HG03103 (cell line): ENCODE measurements at regions not wholly inside any gene's neighbourhood (a gene's known extent, or its start where the extent isn't known, plus 50 kb on each side); places are given as distances from the start of the nearest gene placed in this dataset.
"Not testable (repeated sequence)": the region's sequence is repeated elsewhere in the genome, so short reads cannot be mapped to it uniquely, and the experiment has no call there.

Source experiments
- ATAC-seq: cut with Tn5 transposase; IDR thresholded peaks from one replicate; pipeline ENCODE4 v1.9.1; 2021; ENCODE audit warnings: low read depth; ENCODE audit not compliant: unreplicated experiment

DNA sequence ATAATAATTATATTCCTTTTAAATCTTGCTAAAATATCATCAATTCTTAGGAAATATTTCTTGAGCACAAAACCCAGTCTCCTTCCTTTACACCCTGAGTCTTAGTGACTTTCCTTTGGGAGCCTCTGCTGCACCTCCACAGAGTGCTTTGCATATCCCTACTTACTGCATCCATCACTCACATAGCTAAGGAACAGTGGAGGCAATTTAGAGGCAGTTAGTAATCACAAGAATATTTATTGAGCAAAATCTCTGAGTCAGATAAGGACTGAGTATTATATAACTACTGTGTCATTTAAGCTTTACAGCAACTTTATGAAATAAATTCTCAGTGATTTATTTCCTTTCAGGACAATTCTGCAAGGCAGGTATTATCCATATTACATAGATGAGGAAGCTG is 327.7 kb downstream of the TMX3 start:
- ATAC-seq, result no peak

DNA sequence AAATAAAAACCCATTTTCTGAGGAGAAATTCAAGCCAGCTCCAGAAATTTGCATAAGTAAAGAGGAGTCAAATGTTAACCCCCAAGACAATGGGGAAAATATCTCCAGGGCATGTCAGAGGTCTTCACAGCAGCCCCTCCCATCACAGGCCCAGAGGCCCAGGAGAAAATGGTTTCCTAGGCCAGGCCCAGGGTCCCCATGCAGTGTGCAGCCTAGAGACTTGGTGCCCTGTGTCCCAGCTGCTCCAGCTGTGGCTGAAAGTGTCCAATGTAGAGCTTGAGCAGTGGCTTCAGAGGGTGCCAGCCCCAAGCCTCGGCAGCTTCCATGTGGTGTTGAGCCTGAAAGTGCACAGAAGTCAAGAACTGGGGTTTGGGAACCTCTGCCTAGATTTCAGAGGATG is 330.9 kb downstream of the TMX3 start:
- ATAC-seq, result not testable (repeated sequence)

DNA sequence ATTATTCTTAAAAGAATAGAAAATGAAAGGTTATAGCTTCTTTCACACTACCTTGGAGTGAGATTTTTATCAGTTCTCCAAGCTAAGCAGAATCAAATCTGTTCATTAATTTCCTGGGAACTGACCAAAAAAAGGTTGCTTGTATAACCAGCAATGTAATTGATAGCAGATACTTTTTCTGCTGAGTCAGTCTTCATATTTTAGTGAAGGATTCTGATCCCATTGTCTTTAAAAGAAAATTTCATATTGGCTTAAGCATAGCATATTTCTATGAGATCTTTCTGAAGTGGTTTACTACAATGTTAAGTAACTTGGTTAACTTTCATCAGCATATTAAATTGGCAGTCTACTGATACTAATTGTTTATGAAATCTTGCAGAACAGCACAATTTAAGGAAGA is 338.0 kb downstream of the TMX3 start:
- ATAC-seq, result no peak

DNA sequence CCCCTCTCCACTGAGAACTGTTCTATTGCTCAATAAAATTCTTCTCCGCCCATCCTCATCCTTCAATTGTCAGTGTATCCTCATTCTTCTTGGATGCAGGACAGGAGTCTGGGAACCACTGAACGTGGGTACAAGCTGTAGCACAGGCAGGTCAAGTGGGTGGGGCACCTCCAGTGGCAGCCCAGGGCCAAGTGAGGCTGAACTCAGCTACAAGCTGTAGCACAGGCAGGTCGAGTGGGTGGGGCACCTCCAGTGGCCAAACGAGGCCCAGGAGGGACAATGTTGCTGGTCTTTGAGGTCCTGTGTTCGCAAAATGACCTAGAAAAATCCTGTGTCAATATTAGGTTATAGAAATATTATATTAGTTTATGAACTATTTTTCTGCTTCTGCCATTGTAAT is 352.0 kb downstream of the TMX3 start:
- no peak for ATAC-seq

DNA sequence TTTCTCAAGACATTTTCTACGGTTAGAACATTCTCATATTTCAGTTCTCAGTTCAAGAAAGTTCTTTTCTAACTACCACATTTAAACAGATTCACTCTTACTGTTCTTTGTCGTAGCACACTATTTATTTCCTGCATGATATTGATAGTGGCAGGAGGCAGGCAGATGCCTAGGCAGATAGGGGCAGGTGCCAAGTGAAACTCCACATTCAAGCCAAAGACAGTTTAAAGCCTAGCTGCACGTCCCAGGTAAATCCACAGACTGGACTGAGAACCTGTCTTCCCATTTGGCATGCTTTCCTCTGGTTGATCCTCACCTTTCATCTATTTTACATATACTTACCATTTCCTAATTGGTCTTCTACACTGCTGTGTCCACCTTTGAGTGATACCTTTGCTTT is 359.3 kb downstream of the TMX3 start:
- no peak for ATAC-seq

DNA sequence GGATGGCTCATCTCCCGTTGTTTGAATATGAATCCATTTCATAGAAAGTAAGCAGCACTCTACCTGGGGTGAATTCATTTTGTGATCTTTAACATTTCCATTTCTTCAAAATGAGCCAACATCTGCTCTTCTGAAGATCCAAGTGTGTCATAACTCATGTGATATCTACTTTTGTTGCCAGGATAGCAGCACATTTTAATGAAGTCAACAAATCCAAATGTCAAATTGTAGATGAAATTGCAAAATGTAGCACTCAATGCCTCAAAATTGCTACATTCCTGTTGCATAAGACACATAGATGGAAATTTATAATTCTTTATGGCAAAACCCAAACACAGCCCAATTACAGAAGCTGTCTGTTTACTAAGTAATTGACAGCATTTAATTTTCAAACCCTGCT is 360.7 kb downstream of the TMX3 start:
- ATAC-seq, result no peak

DNA sequence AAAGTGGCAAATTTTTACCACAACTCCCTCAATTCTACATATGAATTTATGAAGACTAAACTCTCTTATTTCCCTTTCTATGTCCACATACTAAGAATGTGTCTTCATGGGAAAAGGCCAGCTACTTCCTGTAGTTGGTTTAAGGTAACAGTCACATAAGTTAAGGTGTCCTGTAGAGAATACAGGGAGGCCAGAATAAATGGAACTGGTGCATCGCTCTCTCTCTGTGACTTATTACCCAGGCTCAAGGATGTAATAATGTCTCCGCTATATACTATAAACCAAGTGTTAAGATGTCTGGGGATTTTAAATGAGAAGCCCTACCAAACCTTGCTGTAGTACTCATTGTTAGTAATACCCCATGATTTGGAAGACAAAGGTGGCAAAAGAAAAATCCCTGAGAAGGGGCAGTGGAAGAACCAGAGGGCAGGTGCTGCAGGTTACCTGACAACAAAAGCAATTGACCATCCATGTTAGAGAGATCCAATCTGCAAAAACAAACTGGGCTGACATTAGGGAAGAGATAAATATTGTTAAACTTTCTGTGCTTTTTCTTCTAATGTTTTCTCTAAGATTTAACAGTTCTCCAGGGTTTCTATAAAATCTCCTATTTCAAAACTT is 372.8 kb downstream of the TMX3 start:
- ATAC-seq, result no peak

DNA sequence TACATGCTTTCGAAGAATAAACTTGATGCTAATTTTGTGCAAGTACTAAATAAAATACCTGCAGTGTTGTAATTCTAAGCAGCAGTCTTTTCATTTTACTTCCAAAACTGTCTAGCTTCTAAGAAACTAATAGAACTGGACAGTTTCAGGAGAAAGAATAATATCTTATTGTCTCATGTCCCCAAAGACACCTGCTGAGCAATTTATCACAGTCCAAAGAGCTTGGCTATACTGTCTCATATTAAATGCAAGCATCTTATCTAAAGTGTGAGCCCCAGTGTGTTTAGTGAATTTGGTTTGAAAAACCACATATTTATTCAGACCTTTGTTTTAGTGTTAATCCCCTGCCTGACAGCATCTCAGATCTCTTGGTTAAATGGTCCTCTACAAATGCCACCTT is 374.3 kb downstream of the TMX3 start:
- no peak for ATAC-seq

DNA sequence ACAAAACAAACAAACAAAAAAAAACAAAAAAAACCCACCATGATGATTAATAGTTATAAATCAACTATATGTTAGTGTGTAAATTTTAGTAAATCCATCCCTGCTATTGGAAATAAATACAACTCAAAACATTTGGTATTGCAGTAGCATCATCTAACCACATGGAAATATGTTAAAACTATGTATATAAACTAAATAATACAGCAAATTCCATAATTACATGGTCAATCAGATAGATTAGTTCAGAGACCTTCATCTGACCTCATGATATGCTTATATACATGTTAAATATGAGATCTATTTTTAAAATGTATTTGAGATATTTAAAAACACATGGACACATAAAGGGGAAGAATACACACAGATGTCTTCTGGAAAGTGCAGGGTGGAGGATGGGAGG is 384.2 kb downstream of the TMX3 start:
- ATAC-seq, result no peak

DNA sequence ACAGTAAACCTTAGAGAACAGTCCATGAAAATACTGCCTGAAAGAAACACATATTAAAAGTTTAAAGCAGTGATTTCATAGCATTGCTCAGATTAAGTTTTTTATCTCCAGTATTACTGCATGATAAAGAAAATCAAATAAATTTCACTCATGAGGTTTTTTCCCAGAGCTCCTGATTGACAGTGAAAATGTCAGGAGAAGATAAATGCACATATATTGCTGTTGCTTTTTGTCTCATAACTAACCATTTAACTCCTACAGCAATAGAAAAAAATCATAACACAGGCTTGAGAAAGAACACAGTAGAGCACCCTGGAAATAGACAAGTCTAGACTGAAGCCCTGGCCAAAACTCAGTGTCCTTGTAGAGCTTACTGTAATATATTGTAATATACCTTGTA is 391.0 kb downstream of the TMX3 start:
- ATAC-seq, result no peak

DNA sequence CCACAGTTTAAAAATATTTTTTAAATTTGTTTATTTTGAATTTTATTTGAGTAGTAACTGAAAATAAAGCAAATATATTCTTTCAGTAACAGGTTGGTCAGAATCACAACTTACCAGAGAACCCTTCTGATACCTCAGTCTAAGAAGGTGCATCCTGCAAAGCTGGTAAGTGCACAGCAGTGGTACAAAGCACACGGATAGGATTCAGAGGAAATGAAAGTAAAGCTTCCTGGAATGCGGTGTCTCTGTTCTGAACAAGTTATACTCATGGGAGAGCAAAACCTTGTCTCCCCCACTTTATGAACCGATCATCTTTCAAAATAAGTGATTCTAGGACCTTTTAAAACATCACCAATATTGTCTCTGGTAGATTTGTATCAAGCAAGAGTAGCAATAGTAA is 398.3 kb downstream of the TMX3 start:
- no peak for ATAC-seq

DNA sequence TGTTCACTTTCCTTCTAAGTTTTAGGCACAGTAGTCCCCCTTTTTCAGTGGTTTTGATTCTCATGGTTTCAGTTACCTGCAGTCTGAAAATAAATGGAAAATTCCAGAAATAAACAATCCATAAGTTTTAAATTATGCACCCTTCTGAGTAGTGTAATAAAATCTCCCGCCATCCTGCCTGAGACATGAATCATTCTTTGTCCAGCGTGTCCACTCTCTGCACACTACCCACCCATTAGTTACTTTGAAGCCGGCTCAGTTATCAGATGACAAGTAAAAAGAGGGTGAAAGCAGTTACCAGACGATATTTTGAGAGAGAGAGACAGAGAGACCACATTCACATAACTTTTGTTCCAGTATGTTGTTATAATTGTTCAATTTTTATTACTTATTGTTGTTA is 400.5 kb downstream of the TMX3 start:
- ATAC-seq, result no peak

DNA sequence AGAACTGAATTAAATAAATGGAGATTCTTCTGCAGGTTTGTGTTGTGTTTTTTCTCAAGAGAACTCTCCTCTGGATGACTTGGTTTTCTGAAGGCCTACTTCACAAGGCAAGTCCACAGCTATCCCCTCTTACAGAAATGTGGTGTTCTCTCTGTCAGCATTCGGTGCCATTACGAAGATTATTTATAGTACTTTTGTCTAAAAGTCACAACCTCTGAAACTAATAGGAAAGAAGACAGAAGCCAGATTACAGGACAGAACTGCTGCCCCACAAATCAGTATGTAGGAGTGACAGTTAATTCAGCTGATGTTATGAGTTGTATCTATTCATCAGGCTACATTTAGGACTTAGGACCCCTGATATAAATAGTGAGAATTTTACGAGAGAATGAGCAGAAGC is 413.5 kb downstream of the TMX3 start:
- no peak for ATAC-seq

DNA sequence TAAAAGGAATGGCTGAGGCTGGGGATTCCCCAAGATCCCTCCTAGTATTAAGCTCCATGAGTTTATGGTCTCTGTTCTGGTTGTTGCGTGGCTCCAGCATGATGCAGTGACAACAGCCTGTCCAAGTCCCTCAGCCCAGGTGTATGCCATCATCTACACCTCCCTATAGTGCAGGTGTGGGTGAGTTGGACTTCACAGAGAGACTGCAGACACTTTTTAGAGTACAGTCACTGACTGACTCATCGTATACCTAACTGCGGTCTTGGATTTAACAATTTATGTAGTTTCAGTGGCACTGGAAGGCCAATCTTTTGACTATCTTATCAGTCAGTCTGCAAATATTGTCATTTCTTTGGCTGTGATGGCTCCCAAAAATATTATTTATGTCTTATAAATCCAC is 415.0 kb downstream of the TMX3 start:
- no peak for ATAC-seq

DNA sequence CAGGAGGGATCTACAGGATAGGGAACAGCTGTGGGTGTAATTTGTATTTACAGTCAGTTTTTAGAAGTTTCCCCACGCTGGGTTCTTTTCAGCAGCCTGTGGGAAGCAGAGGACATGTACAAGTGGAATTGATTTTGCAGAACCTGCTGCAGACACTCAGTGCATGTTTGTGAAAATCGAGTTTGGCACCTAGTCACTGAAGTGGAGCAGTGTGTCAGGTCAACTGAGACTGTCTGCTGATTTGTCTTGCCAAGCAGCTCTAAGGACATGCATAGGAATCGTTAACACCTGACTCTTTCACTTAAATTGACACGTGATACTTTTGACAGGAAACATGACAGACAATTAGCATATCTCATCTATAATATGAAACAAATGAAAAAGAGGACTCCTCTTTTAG is 416.6 kb downstream of the TMX3 start:
- no peak for ATAC-seq

DNA sequence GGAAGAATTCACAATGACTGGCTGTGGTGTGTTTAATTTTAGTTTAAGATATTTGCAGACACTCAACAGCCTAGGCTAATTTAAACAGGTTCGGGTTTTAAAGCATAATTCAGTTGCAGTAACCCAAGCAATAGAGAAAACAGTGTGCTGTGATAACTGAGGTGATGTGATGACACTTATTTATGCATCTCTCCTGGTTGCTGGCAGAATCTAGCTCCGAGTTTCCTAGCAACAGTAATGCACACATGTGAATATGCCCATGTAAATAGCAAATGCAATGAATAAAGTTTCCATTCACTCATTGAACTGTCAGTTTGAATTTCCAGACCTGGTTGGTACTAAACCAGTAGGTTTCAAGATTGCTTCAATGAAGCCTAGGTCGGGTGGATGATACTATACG is 426.5 kb downstream of the TMX3 start:
- no peak for ATAC-seq

DNA sequence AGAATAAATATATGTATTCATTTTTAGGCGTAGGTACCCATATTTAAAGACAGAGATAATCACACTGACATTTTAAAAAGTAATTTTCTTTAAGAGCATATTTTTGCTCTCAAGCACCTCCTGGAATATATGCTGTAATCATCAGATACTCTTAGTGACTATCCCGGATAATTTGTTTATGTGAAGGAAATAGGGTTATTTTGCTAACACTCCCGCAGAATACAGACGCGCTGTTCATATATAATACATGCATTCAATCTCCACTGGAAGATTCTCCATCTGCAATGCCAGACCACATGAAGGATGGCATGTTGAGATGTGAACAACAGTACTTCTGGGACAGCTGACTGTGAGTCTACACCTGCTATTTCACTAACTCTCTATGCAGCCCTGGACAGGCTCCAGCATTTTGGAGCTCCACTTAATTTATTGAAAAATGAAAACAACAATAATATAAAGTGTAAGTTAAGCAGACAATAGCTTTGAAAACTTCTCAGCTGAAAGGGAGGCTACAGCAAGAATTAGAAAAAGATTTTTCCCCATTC is 430.6 kb downstream of the TMX3 start:
- ATAC-seq, result no peak

DNA sequence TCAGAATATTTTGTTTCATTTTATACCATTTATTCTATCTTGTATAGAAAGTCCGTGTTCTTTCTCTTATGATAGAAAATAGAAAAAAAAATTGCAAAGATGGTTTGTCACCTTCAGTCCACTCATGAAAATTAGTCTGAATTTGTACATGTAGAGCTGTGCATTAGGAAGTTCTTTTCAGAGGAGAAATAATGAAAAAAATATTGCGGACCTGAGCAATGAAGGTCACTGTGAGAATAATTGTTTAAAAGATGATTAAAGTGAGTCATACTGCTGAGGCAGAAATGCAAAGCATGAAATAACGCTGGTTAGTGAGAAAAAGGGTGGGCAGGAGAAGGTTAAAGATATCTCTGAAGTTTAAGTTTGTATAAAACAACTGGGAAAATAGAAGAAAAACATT is 431.1 kb downstream of the TMX3 start:
- no peak for ATAC-seq

DNA sequence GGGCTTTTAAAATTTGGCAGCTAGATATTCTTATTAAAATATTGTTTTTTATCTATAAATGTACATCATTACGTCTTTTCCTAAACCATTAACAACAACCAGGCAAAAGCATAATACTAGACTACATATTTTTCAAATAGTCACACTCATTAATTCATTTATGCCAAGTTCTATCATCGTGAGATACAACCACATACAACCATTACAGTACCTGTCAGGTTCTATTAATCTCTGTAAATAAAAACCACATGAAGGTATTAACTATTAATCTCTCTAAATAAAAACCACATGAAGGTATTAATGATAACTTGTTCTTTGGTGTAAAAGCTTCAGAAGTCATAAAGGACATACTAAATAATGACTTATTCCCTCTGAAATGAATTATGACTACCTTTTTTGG is 432.7 kb downstream of the TMX3 start:
- no peak for ATAC-seq

DNA sequence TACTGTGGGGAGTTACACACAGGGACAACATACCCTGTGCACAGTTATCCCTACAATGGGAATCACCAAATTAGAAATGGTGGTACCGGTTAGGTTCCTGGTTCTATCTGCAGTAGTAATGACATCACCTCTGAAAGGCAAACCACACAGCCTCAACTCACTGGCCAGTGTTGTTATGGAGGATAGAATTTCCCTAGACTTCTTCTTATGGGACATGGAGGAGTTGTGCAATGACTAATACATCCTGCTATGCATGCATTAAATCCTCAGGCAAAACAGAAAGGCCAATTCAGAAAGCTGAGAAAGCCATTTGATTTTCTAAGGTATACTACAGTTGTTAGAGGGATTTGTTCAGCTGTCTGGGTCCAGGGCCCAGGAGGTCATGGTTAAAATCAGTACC is 439.3 kb downstream of the TMX3 start:
- no peak for ATAC-seq

DNA sequence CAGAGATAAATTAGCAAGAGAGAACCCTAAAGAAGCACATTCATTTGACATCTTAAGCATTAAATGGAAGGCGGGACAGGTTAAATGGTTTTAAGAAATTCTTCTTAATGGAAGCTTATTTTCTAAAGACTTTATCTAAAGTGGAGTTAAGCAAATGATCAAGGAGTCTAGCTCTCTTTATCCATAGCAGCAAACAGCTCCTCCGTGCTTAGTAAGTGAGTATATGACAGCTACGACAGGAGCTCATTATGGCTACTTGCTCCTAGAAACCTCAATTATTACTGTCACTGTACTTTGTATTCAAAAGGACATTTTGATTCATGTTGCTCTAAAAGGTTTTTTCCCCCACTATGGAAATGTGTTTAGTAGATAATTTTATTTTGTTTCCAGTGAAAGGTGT is 444.9 kb downstream of the TMX3 start:
- ATAC-seq, result no peak

DNA sequence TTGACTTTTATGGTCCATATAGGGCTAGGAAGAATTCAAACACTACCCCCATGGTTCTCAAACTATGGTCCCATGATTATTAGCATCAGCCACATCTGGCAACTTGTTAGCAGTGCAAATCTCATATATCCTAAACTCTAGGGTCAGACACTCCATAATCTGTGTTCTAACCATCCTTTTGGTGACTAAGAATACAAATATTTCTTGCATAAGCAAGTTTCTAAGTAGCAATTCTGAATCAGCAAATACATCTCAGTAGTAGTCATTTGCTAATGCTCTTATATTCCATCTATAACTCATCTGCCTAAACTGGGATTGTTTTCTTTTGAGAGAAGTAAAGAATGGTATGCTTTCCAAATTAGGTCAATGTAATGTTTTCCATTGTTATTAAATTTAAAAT is 447.3 kb downstream of the TMX3 start:
- no peak for ATAC-seq

DNA sequence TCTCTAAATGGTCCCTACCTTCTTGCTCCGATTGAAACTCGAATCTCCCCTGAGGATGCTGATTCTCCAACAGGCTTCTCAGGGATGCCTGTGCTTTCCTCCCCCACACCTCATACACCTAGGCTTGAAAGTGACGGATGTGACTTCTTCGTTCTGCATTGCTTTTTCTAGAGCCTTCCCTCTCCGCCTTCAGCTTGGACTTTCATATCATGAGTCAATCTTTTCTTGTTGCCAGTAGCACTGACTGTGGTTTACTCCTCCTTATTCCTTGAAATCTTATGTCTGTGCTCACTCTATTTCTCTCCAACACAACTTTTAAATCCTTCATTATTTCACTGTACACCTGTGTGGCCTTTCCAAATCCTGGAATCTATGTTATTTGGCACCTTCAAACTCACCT is 451.4 kb downstream of the TMX3 start:
- ATAC-seq, result no peak
